Erythroblast (primary cell): ENCODE measurements at regions not wholly inside any gene's neighbourhood (a gene's known extent, or its start where the extent isn't known, plus 50 kb on each side); places are given as distances from the start of the nearest gene placed in this dataset.

Experiments used
- GATA1 ChIP-seq: IDR thresholded peaks from 2 replicates; pipeline ENCODE4 v1.6.1; 2011; ENCODE audit warnings: low read depth, mild to moderate bottlenecking, control low read depth, low read length, moderate library complexity
- POLR2A ChIP-seq: IDR thresholded peaks from 2 replicates; pipeline ENCODE4 v1.6.1; 2011; ENCODE audit warnings: mild to moderate bottlenecking, low read length

- TF ChIP-seq POLR2A (no peak), GATA1 (no peak)
These were observed 94.1 kb upstream of the ZNF800 start for GRCh38 chr7:127486654-127487053.
